ENCODE measurements at regions not wholly inside any gene's neighbourhood (a gene's known extent, or its start where the extent isn't known, plus 50 kb on each side); places are given as distances from the start of the nearest gene placed in this dataset.

DNA sequence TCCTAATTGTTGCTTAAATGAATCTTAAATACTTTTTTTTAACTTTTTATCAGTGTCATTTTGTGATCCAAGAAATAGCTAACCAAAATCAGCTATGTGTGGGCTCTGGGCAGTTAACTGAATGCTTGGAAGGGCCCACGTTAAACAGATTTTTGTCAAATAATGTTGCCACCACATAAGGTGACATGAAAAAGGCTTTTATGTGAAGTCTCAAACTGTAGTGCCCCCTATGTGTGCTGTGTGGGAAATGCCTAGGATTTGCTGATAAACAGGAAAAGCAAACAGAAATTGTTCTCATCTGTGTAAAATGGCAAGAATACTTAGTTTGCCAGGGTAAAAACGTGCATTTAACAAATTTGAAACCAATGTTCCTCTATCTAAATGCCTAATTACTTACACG lies 242.2 kb downstream of the ZNF516 start:
- DNase-seq, result no peak

DNA sequence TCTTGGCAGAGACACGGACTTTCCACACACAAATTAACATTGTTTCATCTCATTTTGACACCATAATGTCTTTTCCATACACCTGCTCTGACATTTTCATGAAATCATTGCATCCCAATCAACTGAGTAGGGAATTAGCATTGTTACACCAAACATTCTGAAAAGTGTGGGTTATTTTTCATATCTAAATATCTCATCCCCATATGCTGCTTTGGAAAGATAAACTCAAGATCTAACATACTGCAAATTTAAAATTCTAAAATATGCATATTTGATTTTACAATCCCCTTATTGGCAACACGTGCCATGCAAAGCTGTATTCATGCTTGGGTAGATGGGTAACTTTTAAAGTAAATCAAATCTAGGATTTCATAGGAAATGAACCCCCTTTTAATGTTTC lies 242.9 kb downstream of the ZNF516 start:
- DNase-seq, result no peak

DNA sequence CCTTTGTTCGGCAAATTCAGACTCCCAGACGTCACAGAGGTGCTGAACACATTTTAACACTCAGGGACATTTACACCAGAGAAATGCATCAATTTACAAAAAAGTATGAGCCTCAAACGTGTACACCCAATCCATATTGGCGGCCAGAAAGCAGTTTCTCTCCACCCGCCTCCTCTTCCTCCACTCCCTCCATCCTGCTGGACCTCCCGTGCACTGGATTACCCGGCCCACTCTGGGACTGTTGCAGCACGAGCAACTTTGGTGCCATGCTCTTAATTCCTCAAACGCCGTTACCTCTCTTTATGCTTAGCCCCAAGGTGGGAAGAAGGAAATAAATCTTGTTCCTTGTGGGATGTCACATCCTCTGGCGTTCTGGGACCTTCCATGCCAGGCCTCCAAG lies 243.4 kb downstream of the ZNF516 start:
- DNase-seq, result no peak

DNA sequence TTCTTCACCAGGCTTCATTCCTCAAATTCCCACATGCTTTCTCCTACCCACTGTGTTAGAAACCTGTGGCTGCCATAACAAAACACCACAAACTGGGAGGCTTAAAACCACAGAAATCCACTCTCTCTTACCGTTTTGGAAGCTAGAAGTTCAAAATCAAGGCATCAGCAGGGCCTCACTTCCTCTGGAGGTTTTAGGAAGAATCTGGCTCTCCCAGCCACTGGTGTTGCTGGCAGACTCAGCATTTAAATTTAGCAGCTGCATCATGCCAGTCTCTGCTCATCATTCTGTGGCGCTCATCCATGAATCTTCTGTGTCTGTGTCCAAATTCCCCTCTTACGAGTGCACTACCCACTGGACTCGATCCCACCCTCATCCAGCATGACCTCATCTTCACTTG lies 248.5 kb downstream of the ZNF516 start:
- no peak for DNase-seq

DNA sequence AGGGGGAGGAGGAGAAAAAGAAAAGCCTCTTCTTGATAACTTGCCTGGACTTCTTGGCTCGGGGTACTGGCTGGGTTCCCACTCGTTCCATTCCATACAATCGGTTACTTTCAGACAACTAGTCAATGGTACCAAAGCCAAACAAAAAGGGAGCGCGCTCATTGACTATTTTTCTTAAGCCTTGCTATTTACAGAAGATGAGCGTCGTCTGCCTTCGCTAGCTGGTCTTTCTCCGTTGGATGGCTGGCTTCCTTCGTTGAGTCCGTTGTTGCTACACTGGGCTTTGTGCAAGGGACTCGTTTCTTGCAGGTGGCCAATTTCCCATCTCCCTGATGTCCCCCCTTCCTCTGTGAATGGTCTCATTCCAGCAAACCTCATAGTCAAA lies 260.4 kb downstream of the ZNF516 start:
- DNase-seq, result no peak

DNA sequence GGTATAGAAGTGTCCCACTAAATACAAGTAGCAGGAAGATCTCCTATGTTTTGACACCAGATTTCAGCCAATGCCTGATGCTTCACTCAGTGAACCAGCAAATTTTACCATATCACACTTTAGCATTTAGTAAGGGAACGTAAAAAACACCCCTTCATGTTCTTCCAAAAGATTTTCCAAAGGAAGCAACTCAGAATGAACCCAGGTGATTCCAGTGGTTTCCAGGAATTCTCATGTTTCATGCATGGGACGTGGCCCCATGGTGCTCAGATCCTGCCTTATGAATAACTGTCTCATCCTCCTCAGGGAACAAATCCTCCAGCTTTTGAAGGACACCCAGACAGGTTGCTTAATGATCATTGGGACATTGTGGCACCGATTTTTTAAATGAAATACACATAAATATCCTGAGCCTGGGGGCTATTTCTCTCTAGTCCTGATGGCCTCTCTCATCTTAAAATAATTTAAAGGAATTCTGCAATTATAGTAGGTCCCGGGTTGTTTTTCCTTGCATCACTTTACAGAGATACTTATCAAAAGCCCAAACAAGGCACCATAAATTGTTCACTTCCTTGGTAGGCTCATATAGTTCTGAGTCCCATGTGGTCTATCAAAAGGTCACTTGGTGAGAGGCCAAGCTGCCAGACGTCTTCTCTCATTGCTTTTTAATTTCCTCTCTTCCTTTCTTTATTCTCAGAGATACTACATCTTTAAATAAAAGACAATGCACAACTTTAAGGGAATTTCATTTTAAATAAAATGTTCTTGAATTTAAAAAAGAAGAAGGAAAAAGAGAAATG lies 261.0 kb downstream of the ZNF516 start:
- no peak for DNase-seq

DNA sequence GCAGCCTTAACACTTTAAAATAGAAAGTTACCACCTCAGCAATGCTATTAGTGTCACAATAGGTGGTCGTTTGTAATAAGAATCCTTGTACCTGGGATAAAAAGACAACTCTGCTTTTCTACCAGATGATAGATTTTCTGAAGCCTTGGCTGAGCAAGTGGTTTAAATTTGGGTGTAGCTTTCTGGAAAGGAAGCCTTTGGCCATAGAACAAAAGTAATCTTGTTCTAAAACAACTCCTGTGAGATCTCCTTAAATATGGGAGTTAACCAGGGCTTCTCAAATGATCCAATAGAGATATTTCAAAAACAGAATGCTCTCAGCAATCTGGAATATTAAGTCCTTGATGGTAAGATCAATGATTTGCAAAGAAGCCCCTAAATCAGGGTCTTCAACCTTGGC lies 261.6 kb downstream of the ZNF516 start:
- DNase-seq, result no peak

DNA sequence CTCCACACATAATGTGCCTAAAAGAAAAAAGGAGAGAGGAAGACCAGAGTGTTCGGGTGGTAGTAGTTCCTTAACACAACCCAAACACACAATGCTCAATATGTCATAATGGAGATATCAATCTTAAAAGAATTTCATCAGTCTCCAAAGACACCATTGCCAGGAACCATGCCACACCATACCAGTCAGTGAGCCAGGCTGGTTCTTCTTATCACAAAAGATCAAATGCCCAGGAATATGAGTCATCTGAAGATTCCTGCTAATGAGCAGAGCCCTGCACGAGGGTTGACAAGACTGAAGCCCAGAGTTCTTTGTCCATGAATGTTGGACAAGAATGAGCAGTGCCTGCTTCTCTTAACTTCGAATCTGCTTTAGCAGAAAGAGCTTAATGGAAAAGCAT lies 262.3 kb downstream of the ZNF516 start:
- DNase-seq, result no peak

DNA sequence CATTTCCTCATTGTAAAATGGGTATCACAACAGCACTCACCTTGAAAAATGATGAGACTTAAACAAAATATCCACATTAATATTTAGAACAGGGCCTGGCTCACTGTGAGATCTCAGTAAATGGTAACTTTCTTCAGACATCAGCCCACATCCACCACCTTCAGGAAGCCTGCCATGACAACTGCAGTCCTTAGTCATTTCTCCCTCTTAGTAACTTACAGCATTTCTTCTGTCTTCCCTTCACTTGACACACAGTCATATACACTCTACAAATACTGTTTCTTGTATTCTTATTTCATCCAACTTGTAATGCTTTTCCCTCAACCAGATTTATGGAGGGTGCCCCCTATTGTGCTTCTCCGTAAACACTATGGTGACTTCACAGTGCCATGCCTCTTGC lies 263.0 kb downstream of the ZNF516 start:
- DNase-seq, result no peak

DNA sequence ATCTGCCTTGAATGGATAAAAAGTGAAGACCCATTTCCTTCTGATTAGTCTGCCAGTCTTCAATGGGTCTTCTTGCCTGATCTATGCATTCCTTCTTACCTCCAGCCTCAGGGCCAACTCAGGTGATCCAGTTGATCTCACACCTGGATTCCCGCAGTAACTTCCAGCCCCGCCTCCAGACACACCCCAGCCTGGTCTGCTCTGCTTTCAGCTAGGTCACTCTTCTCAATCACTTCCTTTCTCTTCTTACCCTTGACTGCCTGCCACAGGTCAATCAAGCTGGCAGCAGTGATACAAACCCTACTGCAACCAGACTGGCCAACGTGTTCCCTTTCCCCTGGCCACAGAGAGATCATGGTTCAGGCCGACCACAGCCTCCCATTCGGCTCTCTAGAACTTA lies 263.6 kb downstream of the ZNF516 start:
- DNase-seq, result no peak

DNA sequence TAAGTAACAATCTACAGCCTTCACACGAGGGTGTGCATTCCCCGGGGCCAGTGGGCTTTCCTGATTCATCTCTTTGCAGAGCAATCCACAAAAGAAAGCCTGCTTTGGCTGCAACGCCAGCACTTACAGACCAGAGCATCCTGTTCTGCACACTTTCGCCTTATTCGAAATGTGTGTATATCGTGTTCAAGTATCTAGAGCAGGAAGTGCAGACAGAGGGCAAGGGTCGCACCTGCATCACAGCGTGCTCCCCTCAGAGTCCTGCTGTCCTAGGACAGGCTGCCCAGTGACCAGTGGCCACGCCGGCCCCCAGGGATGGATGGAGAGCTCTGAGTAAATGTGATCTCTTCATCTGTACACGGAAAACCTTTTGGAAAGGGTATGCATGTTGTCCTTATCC lies 264.3 kb downstream of the ZNF516 start:
- DNase-seq, result no peak

DNA sequence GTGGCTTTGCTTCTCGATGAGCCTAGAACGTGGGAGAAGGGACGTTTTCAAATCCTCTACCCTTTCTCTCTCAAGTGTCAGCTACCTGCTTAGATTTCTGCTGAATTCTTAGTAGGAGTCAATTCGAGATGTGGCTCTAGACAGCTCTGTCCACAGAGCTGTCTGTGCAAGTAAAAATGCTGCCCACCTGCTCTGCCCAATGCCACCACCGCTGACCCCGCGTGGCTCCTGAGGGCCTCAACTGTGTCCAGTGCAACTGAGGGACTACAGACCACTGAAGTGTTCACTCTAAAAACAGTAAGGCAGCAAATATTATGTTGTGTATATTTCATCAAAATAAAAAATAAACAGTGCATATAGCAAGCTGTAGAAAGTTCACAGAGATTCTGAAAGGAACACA lies 266.3 kb downstream of the ZNF516 start:
- DNase-seq, result no peak

DNA sequence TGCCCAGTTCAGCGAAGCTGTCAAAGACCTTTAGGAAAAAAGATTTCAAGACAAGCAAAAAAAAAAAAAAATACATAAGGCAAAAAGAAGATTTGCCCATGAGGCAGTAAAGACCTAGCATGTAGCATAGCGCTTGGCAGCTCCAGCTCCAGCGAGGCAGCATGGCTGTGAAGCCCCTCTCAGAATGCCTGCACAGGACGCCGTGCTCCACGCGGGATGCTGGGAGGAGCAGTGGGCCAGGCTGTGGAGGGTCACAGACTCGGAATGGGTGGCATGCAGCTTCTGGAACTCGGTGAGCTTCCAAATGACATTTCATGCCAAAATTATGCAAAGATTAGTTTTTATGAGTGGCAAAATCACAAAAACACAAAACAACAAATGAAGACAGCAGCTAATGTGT lies 267.3 kb downstream of the ZNF516 start:
- no peak for DNase-seq

DNA sequence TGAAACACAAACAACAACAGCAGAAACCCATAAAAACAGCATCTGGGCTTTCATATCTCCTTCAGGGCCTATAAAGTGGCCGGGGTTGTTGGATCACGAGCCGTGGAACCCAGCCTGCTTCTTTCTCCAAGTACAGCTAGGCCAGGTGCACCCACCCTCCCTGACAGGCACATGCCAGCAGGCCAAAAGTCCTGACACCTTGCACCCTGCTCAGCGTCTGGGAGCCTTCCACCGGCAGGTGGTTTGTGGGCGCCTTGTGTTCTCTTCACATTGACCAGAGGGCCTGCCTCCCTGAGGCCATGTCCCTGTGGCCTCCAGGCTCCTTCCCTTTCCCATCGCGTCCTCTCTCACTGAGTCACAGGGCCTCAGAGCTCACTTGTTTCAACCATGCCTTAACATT lies 271.6 kb downstream of the ZNF516 start:
- no peak for DNase-seq

DNA sequence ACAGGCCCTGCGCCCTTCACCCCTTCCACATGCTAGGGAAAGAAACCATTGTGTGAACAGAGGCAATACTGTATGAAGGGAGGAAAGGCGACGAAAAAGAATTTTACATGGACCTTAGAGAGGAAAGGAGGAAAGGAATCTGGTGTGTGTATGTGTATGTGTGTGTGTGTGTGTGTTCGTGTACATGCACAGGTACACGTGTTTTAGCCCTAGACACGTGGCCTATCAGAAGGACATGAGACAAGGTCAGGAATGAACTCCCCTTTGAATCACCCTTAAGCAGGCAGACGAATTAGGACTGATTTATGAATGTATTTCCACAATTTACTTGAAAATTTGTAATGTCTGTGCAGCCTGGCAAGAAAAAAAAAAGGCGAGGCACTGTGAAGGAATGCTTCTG lies 276.0 kb downstream of the ZNF516 start:
- no peak for DNase-seq

DNA sequence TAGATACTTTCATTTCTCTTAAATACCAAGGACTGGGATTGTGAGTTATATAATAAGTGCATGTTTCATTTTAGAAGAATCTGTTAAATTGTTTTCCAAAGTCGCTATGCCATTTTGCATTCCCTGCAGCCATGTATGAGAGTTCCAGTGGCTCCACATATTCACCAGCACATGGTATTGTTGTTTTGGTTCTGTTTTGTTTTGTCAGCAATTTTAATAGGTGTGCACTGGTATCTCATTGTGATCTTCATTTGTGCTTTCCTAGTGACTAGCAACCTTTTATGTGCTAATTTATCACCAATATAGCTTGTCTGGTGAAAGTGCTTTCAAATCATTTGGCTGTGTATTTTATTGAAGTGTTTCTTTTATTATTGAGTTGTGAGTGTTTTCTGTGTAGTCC lies 278.9 kb downstream of the ZNF516 start:
- no peak for DNase-seq

DNA sequence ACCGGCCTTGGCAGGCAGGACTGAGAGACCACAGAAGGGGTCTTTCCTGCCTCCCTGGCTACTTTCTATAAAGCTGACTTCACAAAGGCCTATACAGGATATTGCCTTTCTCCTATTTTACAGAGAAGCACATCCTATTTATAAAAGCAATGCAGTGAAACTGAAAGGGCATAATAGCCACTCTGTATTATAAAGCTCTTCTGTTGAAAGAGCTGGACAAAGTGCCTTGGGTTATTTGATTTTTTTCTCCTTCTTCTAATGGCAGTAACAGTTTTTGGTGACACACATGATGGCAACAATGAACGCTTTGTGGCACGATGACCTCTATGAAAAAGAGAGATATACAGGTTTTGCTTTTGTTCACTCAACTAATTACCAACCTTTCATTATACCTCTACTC lies 281.1 kb downstream of the ZNF516 start:
- DNase-seq, result no peak

DNA sequence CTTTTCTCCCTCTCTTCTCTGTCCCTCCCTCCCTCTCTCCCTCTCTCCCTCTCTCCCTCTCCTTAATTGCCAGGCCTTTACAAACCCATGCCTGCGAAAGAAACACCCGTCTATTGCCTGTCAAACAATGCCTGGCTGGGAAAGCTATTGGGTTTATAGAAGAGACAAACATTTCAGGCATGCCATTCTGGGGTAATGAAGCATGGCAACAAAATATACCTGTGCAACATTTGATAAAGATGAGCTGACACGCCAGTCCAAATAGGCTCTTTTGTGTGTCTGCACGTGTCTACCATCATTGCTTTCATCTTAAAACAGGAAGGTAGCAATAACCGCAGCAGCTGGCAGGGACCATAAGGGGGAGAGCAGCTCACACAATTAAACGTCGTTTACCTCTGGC lies 282.1 kb downstream of the ZNF516 start:
- DNase-seq, result no peak

DNA sequence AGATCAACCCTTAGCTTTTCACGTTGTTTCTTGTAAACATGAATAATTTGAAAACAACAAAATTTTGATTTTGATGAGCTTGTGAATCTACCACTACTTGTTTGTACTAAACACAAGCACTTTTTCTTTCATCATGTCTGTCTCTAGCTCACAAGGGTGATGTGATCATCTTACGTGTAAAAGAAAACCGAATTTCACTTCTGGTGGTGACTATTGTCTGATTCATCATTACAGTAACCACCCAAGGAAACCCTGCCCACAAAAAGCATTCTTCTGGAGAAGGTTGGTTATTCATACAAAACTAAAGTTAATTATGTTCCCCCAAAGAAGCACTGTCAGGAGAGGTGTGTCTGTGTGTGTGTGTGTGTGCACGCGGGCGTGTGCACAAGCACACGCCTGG lies 285.4 kb downstream of the ZNF516 start:
- DNase-seq, result no peak

DNA sequence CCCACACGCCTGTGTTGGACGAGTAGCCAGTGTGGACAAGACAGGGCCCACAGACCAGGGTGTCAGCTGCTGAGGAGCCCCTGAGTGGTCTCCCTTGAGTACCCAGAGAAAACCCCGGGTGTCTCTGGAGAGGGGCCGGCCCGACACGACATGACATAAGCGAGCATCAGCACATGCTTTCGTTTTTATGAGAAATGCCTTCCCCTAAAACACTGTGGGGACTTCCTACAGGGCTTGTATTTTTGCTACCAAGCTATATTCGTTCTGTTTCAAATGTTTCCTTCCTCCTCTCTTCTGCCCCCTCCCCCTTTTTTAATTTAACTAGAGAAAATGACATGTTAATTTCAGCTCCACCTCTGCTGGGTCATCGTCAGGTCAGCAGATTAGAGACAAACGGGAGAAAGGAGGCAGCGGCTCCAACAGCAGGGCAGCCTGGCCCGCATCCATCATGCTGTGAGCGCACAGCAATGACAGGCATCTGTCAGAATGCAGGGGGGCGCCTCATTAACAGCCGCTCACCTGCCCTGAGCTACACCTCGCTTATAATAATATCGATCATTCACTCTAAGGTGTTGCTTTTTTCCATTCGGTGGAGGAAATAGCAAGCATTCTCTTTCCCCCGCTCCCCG lies 286.2 kb downstream of the ZNF516 start:
- no peak for DNase-seq

DNA sequence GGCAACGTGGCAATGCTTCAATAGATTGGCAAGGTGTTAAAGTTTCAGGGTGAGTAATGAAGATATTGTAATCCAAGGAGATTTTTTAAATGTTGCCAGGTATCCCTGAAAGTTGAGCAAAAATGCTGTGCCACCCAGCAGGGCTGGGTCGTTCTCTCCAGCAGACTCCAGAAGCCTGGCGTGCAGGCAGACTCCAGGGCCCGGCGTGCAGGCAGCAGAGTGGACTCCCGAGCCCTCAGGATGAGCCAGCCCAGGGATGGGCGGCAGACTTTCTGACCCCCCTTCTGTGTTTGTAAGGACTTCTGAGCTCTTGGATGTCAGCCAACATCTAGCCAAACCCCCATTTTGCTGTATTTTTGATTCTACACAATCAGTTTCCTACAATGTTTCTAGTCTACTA lies 289.1 kb downstream of the ZNF516 start:
- DNase-seq, result no peak

DNA sequence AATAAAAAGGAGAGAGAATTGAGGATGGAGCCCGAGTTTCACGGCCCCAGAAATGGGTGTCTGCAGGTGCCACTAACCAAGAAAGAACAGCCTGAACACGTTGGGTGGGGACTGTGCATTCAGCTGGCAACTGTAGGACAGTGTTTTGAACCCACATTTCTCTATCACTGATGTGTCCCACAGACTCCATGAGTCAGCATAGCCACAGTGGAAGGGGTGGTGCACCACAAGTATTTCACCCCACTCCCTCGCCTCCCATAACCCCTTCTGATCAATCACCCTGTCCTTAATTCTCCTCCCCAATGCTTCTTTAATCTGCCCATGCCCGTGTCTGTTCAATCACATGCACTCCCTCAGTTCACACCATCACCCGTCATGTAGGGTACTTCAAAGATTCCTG lies 291.5 kb downstream of the ZNF516 start:
- no peak for DNase-seq

DNA sequence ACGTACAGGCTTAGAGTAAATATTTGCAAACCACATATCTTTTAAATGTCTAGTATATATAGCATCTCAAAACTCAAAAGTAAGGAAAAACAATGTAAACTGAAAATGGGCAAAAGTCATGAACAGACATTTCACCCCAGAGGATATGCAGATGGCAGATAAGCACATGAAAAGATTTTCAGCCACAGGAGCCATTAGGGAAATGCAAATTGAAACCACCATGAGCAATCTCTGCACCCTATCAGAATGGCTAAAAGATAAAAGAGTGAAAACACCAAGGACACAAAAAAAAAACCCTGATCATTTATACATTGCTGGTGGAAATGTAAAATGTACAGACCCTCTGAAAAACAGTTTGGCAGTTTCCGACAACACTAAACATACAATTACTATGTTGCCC lies 292.7 kb downstream of the ZNF516 start:
- DNase-seq, result no peak

DNA sequence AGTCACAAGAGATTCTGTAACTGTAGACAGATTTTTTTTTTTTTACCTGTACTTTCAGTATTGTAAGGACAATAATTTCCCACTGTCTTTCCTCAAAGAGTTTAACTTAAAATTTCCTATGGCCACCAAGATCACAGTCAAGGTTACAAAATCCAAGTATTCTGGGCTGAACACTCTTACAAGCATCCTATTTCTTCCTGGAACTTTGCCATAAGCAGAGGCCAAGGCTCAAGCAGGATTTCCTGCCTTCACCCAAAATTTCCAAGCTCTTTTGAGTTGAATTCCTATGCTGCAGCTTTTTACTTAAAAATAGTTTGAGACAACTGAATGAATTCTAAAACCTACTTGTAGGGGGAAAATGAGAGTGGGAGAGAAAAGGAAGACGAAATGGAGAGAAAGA lies 299.4 kb downstream of the ZNF516 start:
- no peak for DNase-seq

DNA sequence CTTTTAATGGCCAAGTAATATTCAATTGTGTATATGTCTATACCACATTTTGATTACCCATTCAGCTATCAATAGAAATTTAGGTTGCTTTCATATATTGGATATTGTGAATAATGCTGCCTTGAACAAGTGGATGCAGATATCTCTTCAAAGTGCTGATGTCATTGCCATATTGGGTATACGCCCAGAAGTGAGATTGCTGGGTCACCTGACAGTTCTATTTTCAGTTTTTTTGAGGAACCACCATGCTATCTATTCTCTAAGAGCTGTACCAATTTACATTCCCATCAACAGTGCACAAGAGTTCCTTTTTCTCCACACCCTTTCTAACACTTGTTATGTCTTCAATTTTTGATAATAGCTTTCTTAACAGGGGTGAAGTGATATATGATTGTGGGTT lies 306.9 kb downstream of the ZNF516 start:
- DNase-seq, result no peak
